GM19397 (cell line): ENCODE measurements at regions not wholly inside any gene's neighbourhood (a gene's known extent, or its start where the extent isn't known, plus 50 kb on each side); places are given as distances from the start of the nearest gene placed in this dataset.
"Not testable (repeated sequence)": the region's sequence is repeated elsewhere in the genome, so short reads cannot be mapped to it uniquely, and the experiment has no call there.

ENCODE experiments used
- ATAC-seq: cut with Tn5 transposase; IDR thresholded peaks from one replicate; pipeline ENCODE4 v1.9.1; 2021; ENCODE audit warnings: mild to moderate bottlenecking, moderate library complexity; ENCODE audit not compliant: unreplicated experiment

- no peak for ATAC-seq
Measured at GRCh38 chr2:195118276-195118675, 538.8 kb upstream of the SLC39A10 start.

GRCh38 chr2:195117011-195117410 lies 540.0 kb upstream of the SLC39A10 start:
- no peak for ATAC-seq

DNA sequence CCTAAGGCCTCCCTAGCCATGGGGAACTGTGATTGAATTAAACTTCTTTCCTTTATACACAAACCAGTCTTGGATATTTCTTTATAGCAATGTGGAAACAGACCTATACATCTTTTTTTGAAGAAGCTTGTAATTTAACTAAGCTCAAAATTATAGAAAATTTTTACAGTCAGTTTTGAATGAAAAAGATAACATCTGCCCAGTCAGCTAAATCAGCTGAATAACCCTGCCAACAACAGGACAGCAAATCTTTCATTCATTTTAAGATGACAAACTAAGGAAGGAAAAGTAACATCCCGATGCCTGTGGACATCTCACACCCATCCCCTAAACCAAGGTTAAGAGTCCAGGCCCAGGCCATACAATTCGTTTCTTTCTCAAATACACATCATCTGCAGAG lies 541.3 kb upstream of the SLC39A10 start:
- ATAC-seq: no peak

DNA sequence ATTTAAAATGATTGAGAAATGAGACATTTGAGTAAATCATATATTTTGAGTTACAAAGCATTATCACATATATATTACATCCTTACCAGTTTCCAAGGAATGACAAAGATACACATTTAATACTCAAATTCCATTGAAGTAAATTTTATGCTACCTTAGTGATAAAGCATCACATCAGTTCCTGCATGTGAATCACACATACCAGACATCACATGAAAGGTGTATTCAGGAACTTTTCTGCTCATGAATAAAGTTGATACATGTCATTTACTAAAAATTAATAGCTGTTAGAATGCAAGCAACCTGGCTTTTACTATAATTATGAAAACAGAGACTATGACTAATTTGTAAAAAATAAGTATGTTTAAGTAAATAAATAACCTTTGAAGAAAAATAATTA lies 548.8 kb upstream of the SLC39A10 start:
- no peak for ATAC-seq

- no peak for ATAC-seq
Measured at GRCh38 chr2:195106681-195107380, 550.2 kb upstream of the SLC39A10 start.

GRCh38 chr2:195105581-195105980 lies 551.4 kb upstream of the SLC39A10 start:
- no peak for ATAC-seq

DNA sequence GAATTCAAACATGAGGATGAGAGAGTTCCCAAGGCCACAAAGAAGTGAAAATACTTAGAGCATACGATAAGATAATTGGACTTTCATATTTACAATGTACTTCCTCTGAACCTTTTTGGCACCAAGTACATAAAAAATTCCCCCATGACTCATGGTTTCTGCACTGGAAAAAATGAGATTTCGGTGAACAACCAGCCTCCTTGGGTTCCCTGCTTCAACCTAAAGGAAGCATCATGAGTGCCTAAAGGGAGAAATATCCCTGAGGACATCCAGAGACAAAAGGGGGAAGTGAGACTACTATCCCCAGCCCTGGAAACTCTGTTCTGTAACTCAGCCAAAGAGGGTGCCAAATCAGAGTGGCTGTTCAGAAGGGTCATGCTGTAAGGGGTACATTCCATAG lies 562.7 kb upstream of the SLC39A10 start:
- ATAC-seq: no peak

GRCh38 chr2:195092341-195092740 lies 564.7 kb upstream of the SLC39A10 start:
- ATAC-seq: no peak

DNA sequence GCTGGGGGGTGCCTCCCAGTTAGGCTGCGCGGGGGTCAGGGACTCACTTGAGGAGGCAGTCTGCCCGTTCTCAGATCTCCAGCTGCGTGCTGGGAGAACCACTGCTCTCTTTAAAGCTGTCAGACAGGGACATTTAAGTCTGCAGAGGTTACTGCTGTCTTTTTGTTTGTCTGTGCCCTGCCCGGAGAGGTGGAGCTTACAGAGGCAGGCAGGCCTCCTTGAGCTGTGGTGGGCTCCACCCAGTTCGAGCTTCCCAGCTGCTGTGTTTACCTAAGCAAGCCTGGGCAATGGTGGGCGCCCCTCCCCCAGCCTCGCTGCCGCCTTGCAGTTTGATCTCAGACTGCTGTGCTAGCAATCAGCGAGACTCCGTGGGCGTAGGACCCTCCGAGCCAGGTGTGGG lies 584.2 kb upstream of the SLC39A10 start:
- ATAC-seq: not testable (repeated sequence)

DNA sequence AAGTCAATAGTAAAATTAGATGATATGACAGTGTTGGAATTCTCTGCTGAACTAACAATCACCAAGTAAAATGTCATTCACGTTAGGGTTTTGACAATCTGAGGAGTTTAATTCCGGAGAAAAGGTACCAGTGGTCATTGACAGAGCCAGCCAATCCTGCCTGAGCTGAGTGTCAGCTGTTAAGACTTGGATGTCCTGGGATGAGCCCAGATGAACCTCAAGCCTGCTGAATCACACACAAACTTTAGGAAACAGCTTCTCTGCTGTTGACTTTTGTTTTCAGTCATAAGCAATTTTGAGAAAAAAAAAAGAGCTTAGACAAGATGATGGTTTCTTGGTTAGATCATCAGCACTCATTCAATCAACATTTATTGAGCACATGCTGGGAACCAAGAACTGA lies 600.0 kb upstream of the SLC39A10 start:
- ATAC-seq: no peak

DNA sequence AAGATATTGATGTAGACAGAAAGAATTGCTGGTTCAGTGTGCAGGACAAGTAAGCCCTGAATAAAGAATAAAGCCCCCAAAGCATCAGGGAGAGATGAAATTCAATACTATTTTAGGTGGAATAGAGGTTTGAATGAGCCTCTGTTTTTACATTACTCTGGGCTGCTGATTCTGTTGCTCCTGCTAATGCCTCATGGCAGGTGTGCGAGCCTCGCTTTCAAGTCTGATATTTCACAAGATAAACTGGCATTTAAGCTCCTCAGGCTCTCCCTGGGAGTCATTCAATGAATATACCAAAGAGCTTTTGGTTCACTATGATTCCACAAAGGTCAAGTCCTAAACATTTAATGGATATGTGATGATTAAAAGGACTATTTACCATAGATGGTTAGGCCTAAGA lies 601.0 kb upstream of the SLC39A10 start:
- no peak for ATAC-seq

DNA sequence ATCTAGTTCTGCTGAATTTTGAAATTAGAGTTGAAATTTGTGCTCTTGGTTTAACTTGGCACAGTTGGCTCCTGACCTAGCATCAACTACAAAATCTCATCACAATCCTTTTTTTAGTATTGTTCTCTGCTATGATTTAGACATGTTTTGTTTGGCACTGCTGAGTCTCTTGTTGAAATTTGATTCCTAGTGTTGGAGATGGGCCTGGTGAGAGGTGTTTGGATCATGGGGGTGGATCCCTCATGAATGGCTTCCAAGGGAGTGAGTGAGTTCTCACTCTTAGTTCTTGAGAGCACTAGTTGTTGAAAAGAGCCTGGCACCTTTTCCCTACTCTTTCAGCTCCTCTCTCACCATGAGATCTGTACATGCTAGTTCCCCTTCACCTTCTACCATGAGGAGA lies 605.6 kb upstream of the SLC39A10 start:
- ATAC-seq: no peak

DNA sequence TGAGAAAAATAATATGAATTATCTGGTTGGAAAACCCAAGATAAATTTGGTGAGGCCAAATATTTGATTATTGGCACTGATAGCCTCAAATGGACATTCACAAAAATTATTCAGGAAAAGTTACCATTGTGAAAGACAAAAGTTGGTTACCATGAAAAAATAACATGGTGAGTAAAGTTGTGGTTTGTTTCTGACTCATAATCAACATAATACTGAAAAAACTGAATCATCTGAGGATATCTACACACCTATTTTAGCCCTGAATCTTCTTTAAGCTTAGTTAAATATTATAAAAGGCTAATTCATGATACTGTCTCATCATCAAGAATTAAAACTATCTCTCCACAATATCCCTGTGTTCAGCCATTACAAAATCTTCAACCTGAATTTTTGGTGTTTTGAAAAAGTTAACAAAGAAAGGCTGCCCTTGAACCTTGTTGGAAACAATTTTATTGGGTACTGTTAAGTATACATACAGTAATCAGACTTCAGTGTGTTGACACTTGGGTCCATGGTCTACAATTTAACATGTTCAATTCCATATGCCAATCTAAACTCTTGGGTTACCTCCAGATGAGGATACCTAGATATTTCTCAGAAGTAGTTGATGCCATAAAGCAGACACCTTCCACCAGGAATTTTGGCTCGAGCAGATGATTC lies 607.5 kb upstream of the SLC39A10 start:
- ATAC-seq: no peak

GRCh38 chr2:195047955-195048354 lies 609.1 kb upstream of the SLC39A10 start:
- no peak for ATAC-seq

GRCh38 chr2:195044801-195045200 lies 612.2 kb upstream of the SLC39A10 start:
- no peak for ATAC-seq

- ATAC-seq: no peak
Measured at GRCh38 chr2:195038153-195038552, 618.9 kb upstream of the SLC39A10 start.

DNA sequence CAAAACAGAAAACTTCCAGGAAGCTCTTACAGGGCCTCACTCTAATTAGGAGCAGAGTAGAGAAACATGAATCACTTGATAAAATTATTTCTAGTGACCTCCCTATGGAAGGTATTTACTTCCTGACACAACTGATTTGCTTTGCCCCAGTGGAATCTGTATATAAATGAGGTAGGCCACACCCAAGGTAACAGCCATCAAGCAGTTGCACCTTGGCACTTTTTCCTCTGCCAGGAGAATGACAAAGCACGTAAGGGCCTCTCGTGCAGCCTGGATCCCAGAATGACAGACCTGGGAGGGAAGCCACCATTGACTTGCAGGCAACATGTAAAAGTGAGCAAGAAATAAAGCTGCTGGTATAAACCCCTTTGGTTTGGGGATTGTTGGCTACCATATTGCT lies 620.0 kb upstream of the SLC39A10 start:
- no peak for ATAC-seq

DNA sequence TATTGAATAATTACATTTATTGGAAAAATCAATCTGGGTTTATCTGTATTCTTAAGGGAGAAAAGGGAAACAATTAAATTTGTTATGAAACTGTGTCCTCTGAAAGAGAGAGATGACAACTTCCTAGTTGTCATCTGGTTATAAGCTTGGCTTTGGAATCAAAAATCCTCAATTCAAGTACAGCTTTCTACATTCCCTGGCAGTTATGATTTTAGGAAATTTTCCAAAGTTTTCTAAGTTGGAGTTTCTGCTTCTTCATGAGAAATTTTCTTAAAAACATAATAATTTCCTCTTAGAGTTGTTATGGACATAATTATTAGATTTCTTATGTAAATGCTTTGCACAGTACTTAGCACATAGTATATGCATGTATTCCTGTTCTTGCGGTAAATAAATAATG lies 625.6 kb upstream of the SLC39A10 start:
- no peak for ATAC-seq

DNA sequence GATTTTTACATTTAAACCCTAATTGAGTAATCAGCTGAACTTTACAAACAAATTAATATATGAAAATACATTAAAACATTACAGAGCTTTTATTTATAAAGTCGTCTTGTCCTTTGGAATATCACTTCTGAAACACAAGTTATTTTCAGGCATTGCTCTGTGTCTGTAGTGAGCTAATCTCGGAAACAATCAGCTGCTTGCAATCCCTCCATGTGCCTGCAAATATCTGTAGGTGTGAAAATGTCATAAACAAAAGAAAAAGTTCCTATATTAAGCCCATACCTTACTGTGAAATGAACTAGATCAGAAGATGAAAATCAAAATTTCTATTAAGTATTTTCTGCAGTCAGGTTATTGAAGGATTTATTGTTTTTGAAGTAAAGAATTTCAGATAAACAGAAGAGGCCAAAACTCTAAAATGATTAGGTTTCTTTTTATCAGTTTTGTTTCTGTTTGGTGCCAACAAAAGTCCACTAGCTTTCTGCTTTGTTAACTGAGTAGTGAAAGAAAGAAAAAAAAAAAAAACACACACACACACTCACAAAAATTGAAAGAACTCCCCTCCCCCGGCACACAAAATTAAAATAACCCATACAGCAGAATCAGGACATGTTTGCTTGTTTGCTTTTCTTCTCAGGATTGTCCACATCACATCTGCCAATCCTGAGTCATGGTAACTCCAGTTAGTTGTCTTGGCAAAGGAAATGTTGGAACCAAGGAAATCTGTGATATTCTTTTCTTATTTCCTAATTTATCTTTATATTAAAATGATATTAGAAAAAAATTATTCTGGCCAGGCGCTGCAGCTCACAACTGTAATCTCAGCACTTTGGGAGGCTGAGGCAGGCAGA lies 627.0 kb upstream of the SLC39A10 start:
- ATAC-seq: no peak

- ATAC-seq: no peak
Measured at GRCh38 chr2:195027947-195028346, 629.1 kb upstream of the SLC39A10 start.

DNA sequence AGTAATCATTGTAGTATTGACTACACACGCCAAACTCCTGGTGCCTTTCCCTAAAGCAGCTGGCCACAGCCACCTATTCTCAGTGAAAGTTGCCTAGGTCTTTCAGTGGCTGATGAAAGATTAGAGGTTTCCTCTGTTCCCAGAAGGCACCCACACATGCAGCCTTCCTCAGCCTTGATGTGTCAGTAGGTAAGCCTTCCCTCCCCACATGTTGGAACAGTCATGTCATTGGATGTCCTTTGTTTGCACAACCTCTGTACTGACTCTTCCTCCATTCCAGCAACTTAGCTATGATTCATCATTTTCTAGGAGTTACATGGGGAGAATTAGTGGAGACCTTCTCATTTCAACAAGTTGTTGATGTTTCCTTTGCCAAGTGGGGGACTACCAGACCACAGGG lies 630.8 kb upstream of the SLC39A10 start:
- no peak for ATAC-seq

DNA sequence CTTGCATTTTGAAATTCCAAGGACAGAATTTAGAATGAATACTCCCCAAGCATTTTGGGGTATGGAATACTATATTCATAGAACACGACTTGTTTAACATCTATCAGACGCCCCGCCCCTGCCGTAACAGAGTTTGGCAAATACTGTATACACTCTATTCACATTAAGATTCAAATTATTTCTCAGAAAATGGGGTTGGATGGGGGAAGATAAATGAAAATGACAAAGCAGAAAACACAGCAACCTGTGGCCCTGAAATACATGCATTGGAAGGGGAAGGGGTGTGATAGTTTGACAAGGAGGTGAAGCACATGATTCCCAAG lies 634.6 kb upstream of the SLC39A10 start:
- no peak for ATAC-seq
